GM10266 (cell line): ENCODE measurements at regions not wholly inside any gene's neighbourhood (a gene's known extent, or its start where the extent isn't known, plus 50 kb on each side); places are given as distances from the start of the nearest gene placed in this dataset.

ENCODE experiments used
- DNase-seq: peaks from one replicate; pipeline ENCODE4 v3.0.0; 2012; ENCODE audit errors: extremely low spot score
- TF ChIP-seq, protein P1 (sequence below): IDR thresholded peaks from 2 replicates; pipeline ENCODE4 v1.5.1; 2012; ENCODE audit warnings: mild to moderate bottlenecking, low read depth; ENCODE audit not compliant: control insufficient read depth, insufficient read depth; ENCODE audit errors: missing control alignments

DNA sequence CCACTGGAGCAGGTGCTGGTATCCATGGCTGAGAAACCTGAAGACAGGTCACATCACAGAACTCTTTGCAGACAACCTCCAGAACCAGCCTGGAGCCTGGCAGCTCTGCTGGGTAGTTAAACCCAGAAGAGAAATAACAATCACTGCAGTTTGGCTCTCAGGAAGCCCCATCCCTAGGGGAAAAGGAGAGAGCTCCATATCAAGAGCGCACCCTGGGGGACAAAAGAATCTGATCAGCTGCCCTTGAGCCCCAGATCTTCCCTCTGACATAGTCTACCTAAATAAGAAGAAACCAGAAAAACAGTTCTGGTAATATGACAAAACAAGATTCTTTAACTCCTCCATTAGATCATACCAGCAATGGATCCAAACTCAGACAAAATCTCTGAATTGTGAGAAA lies 823.2 kb upstream of the FRG1 start:
- no peak for DNase-seq
- TF ChIP-seq, protein P1, sequence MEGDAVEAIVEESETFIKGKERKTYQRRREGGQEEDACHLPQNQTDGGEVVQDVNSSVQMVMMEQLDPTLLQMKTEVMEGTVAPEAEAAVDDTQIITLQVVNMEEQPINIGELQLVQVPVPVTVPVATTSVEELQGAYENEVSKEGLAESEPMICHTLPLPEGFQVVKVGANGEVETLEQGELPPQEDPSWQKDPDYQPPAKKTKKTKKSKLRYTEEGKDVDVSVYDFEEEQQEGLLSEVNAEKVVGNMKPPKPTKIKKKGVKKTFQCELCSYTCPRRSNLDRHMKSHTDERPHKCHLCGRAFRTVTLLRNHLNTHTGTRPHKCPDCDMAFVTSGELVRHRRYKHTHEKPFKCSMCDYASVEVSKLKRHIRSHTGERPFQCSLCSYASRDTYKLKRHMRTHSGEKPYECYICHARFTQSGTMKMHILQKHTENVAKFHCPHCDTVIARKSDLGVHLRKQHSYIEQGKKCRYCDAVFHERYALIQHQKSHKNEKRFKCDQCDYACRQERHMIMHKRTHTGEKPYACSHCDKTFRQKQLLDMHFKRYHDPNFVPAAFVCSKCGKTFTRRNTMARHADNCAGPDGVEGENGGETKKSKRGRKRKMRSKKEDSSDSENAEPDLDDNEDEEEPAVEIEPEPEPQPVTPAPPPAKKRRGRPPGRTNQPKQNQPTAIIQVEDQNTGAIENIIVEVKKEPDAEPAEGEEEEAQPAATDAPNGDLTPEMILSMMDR, result no peak

DNA sequence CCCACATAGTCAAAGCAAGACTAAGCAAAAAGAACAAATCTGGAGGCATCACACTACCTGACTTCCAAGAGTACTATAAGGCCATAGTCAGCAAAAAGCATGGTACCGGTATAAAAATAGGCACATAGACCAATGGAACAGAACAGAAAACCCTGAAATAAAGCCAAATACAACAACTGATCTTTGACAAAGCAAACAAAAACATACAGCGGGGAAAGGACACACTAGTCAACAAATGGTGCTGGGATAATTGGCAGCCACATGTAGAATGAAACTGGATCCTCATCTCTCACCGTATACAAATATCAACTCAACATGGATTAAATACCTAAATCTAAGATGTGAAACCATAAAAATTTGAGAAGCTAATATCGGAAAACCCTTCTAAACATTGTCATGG lies 819.3 kb upstream of the FRG1 start:
- DNase-seq, result no peak
- TF ChIP-seq, protein P1, result no peak

DNA sequence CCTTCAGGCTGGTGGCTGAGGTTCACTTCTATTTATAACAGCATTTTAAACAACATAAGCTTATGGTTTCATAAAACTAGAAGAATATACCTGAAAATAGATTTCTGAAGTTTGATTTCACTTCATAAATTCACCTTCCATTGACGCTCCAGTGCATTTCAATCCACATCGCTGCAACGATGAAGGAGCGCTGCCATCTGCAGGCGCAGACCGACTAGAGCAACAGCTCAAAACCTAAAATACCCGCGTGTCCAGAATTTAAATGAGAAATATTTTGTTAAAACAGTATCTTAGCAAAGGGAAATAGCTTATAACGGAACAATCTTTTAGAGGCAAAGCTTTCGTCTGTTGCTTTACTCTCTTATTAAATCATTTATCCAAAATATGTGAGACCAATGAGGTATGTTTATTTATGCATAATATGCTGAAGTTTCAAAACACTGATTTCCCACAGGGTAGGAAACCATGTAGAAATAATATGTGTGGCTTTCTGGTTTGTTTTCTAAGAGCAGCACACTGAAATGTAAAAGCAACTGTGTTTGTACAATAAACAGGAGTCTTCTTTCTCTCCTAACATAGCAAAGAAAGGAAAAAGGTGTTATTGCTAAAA lies 816.4 kb upstream of the FRG1 start:
- TF ChIP-seq, protein P1, result no peak
- DNase-seq, result no peak

DNA sequence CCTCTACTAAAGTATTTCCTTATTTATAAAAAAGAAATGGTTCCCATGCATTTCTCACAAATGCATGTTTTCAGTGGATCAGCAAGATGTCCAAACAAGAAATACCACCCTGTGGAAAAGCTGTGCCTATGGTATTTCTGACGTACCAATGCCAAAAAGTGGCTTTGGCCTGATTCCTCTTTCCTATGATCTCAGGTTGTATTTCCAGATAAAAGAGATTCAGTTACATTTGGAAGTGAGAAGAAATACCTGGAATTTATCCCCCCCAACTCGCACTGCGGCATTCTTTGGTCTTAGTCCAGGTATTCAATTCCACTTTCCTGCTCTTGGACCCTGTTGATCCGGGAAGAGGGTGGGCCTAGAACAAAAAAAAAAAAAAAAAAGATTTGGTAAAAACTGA lies 815.9 kb upstream of the FRG1 start:
- no peak for DNase-seq
- TF ChIP-seq, protein P1, result no peak

DNA sequence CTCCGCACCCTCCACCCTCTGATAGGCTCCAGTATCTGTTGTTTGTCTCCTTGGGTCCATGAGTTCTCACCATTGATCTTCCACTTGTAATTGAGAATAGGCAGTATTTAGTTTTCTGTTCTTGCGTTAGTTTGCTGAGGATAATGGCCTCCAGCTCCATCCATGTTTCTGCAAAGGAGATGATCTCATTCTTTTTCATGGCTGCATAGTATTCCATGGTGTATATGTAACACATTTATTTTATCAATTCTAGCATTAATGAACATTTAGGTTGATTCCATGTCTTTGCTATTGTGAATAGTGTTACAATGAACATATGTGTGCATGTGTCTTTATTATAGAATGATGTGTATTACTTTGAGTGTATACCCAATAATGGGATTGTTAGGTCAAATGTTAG lies 814.6 kb upstream of the FRG1 start:
- TF ChIP-seq, protein P1, result no peak
- no peak for DNase-seq

DNA sequence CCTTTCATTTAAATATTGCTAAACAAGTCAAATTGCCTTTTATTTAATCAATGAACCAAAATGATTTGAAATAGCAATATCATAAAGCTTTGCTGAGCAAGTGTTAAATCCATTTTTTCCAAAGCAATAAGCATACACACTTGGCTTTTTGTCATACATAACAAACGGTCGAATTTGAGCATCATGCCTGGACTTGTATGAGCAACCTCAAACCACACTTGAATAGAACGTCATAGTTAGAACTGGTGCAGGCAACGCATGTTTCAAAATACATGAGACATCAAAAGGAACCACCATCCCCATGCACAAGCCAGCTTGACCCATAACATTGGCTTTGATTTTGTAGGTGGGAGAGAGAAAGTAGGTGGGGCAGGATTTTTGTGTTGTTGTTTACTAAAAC lies 812.3 kb upstream of the FRG1 start:
- no peak for DNase-seq
- TF ChIP-seq, protein P1, result no peak

DNA sequence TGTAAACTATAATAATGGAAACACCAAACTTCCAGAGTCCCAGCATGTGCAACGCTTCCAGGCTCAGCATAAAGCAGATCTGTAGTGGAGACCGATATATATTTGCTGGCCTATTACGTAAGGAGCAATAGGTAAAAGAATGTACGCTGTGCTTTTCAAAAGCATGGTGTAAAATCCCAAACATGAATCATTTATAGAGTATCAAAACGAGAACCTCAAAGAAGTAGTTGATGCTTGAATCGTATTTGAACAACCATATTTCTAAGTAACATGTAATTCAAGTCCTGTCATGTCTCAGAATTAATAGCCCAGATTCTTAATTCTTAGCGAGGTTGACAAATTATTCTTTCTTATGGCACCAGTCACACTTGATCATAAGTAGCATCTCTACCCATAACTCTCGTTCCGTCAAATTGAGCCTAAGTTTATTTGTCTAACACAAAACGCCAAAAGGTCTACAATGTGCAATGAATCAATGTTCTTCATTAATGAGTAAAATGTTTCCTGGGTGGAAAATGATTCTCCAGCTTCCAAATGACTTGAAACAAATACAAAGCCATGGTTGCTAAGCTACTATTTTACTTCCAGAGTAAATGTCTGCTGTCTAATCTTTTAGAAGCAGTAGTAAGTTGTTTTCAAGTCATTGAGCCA lies 811.5 kb upstream of the FRG1 start:
- DNase-seq, result no peak
- TF ChIP-seq, protein P1, result no peak
